GM23338 (cell line): ENCODE measurements at regions not wholly inside any gene's neighbourhood (a gene's known extent, or its start where the extent isn't known, plus 50 kb on each side); places are given as distances from the start of the nearest gene placed in this dataset.
A peak's percentile ranks its signal among the peaks of the same experiment; 100 is the strongest.

Experiments used
- ATAC-seq: fragments of 200-7000 bp; cut with Tn5 transposase; 3 replicates; pipeline ENCODE4 v1.9.1; 2020
- DNase-seq: peaks from one replicate; pipeline ENCODE4 v3.0.0-alpha.2; 2015; ENCODE audit warnings: low spot score
- H2AFZ ChIP-seq: fragments of 200-600 bp; sonication (generic); 2 replicates; pipeline ENCODE4 v1.8.0; 2016; ENCODE audit warnings: antibody characterized with exemption, mild to moderate bottlenecking, moderate library complexity
- H3F3A ChIP-seq: fragments of 200-600 bp; sonication (generic); replicated peaks from 2 replicates; pipeline ENCODE4 v1.8.0; 2017; ENCODE audit warnings: antibody characterized with exemption, mixed run types, low read depth
- H3K27ac ChIP-seq: fragments of 200-600 bp; sonication (generic); 2 replicates; pipeline ENCODE4 v1.6.1; 2016; ENCODE audit warnings: low read depth
- H3K27me3 ChIP-seq: fragments of 200-600 bp; sonication (generic); 2 replicates; pipeline ENCODE4 v1.8.0; 2016; ENCODE audit warnings: mild to moderate bottlenecking, mixed run types, moderate library complexity; ENCODE audit not compliant: insufficient read depth
- H3K36me3 ChIP-seq: fragments of 200-600 bp; sonication (generic); 2 replicates; pipeline ENCODE4 v1.8.0; 2016; ENCODE audit warnings: mild to moderate bottlenecking; ENCODE audit not compliant: insufficient read depth
- H3K4me1 ChIP-seq: fragments of 200-600 bp; sonication (generic); 2 replicates; pipeline ENCODE4 v1.8.0; 2016; ENCODE audit warnings: mild to moderate bottlenecking, moderate library complexity; ENCODE audit not compliant: insufficient read depth
- H3K4me2 ChIP-seq: fragments of 200-600 bp; sonication (generic); 2 replicates; pipeline ENCODE4 v1.7.1; 2017; ENCODE audit warnings: mixed run types
- H3K4me3 ChIP-seq: fragments of 200-600 bp; sonication (generic); 2 replicates; pipeline ENCODE4 v1.6.1; 2016; ENCODE audit warnings: mixed run types
- H3K79me2 ChIP-seq: fragments of 200-600 bp; sonication (generic); replicated peaks from 2 replicates; pipeline ENCODE4 v1.8.0; 2017; ENCODE audit warnings: mild to moderate bottlenecking; ENCODE audit not compliant: insufficient read depth
- H3K9me2 ChIP-seq: fragments of 200-600 bp; sonication (generic); 2 replicates; pipeline ENCODE4 v1.8.0; 2017; ENCODE audit not compliant: insufficient read depth
- H4K20me1 ChIP-seq: fragments of 200-600 bp; sonication (generic); replicated peaks from 2 replicates; pipeline ENCODE4 v1.8.0; 2017; ENCODE audit warnings: mild to moderate bottlenecking; ENCODE audit not compliant: insufficient read depth
- H3K27ac Mint-ChIP-seq: 2 replicates; pipeline ENCODE4 v1.8.0; 2020; ENCODE audit warnings: inconsistent platforms, mild to moderate bottlenecking, moderate library complexity, mixed read lengths
- H3K27me3 Mint-ChIP-seq: 3 replicates; pipeline ENCODE4 v1.8.0; 2022; ENCODE audit warnings: low read depth, mild to moderate bottlenecking, moderate library complexity, mixed read lengths, inconsistent platforms; ENCODE audit not compliant: insufficient read depth, poor library complexity
- H3K36me3 Mint-ChIP-seq: 3 replicates; pipeline ENCODE4 v1.8.0; 2021; ENCODE audit warnings: low read depth, mild to moderate bottlenecking, inconsistent platforms, moderate library complexity, mixed read lengths
- H3K4me1 Mint-ChIP-seq: 3 replicates; pipeline ENCODE4 v1.8.0; 2020; ENCODE audit warnings: mild to moderate bottlenecking, inconsistent platforms, mixed read lengths
- H3K4me3 Mint-ChIP-seq: 3 replicates; pipeline ENCODE4 v1.8.0; 2021; ENCODE audit warnings: moderate library complexity, mild to moderate bottlenecking, inconsistent platforms, mixed read lengths
- H3K9me3 Mint-ChIP-seq: 3 replicates; pipeline ENCODE4 v1.8.0; 2020; ENCODE audit warnings: moderate library complexity, mild to moderate bottlenecking, inconsistent platforms, mixed read lengths
- CREB1 ChIP-seq: fragments of 250-450 bp; sonication (Bioruptor Pico); IDR thresholded peaks from 2 replicates; pipeline ENCODE4 v1.5.0; 2020; ENCODE audit warnings: low read depth, mild to moderate bottlenecking, moderate library complexity
- CTCF ChIP-seq, 2 experiments: fragments of 200-600 bp in 1 of 2; sonication (generic) in 1 of 2; conservative IDR thresholded peaks; 2 replicates each; pipeline versions ENCODE4 v1.5.1 to v1.6.1; 2016 to 2017; ENCODE audit warnings: antibody characterized with exemption in 2 of 2, low read depth in 2 of 2, mild to moderate bottlenecking in 2 of 2, moderate library complexity in 1 of 2
- EZH2phosphoT487 ChIP-seq: fragments of 200-600 bp; sonication (generic); IDR thresholded peaks from one replicate; pipeline ENCODE4 v1.8.1; 2018; ENCODE audit warnings: antibody characterized with exemption; ENCODE audit not compliant: unreplicated experiment
- JUNB ChIP-seq: IDR thresholded peaks from one replicate; pipeline ENCODE4 v1.6.1; 2016; ENCODE audit warnings: antibody characterized with exemption; ENCODE audit not compliant: unreplicated experiment
- NANOG ChIP-seq: IDR thresholded peaks from 2 replicates; pipeline ENCODE4 v1.6.1; 2016; ENCODE audit warnings: antibody characterized with exemption, borderline replicate concordance
- POLR2AphosphoS5 ChIP-seq: IDR thresholded peaks from 2 replicates; pipeline ENCODE4 v1.6.1; 2016; ENCODE audit warnings: antibody characterized with exemption, low read depth
- REST ChIP-seq: IDR thresholded peaks from one replicate; pipeline ENCODE4 v1.6.1; 2018; ENCODE audit warnings: antibody characterized with exemption; ENCODE audit not compliant: unreplicated experiment
- STAT1 ChIP-seq: IDR thresholded peaks from one replicate; pipeline ENCODE4 v1.6.1; 2016; ENCODE audit warnings: antibody characterized with exemption; ENCODE audit not compliant: unreplicated experiment
- ZNF114 ChIP-seq: fragments of 250-450 bp; sonication (Bioruptor Pico); IDR thresholded peaks from 2 replicates; pipeline ENCODE4 v1.5.0; 2020; ENCODE audit warnings: mild to moderate bottlenecking, moderate library complexity
- ZNF331 ChIP-seq: fragments of 250-450 bp; sonication (Bioruptor Pico); IDR thresholded peaks from 2 replicates; pipeline ENCODE4 v1.5.0; 2020; ENCODE audit warnings: low read depth, mild to moderate bottlenecking, moderate library complexity
- ZNF462 ChIP-seq: fragments of 250-450 bp; sonication (Bioruptor Pico); IDR thresholded peaks from 2 replicates; pipeline ENCODE4 v1.5.0; 2020; ENCODE audit warnings: mild to moderate bottlenecking, moderate library complexity
- TF ChIP-seq, protein P1 (sequence below): IDR thresholded peaks from 2 replicates; pipeline ENCODE4 v1.6.1; 2016; ENCODE audit warnings: antibody characterized with exemption

- TF ChIP-seq EZH2phosphoT487 (no peak), ZNF114 (no peak)
- TF ChIP-seq, protein P1, sequence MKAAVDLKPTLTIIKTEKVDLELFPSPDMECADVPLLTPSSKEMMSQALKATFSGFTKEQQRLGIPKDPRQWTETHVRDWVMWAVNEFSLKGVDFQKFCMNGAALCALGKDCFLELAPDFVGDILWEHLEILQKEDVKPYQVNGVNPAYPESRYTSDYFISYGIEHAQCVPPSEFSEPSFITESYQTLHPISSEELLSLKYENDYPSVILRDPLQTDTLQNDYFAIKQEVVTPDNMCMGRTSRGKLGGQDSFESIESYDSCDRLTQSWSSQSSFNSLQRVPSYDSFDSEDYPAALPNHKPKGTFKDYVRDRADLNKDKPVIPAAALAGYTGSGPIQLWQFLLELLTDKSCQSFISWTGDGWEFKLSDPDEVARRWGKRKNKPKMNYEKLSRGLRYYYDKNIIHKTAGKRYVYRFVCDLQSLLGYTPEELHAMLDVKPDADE: no peak
Measured at GRCh38 chr9:99626426-99626825, 195.3 kb upstream of the NR4A3 start (continued).

- H3K27me3 Mint-ChIP-seq: no peaks in the 10 kb centered on the region
Measured at GRCh38 chr9:99628285-99628684, 193.4 kb upstream of the NR4A3 start.

More at GRCh38 chr9:99628285-99628684, 193.4 kb upstream of the NR4A3 start:
- Histone ChIP-seq H3K36me3 (no peaks in the 10 kb centered on the region), H3F3A (no peaks in the 10 kb centered on the region), H3K4me3 (no peak overlapping the region), H3K9me2 (no peaks in the 10 kb centered on the region), H4K20me1 (no peaks in the 10 kb centered on the region), H3K79me2 (no peaks in the 10 kb centered on the region), H3K27ac (no peak overlapping the region), H2AFZ (peak overlapping the region; percentile 83), H3K27me3 (no peaks in the 10 kb centered on the region), H3K4me2 (no peak overlapping the region), H3K4me1 (no peaks in the 10 kb centered on the region; the same call in 1 of the 2 replicates)
- peaks cover 9% of the 10 kb centered on the region; the same call in 2 of the 3 replicates for H3K4me1 Mint-ChIP-seq
- H3K36me3 Mint-ChIP-seq: no peaks in the 10 kb centered on the region
- DNase-seq (no peak), ATAC-seq (no peak)
- no peaks in the 10 kb centered on the region for H3K9me3 Mint-ChIP-seq
- H3K4me3 Mint-ChIP-seq: no peak overlapping the region
- TF ChIP-seq ZNF331 (CRISPR knock-in tag): no peak
- no peak for TF ChIP-seq CREB1 (CRISPR knock-in tag)
- TF ChIP-seq NANOG: no peak
- TF ChIP-seq ZNF462: no peak
- TF ChIP-seq POLR2AphosphoS5: no peak
- TF ChIP-seq REST: no peak
- no peak for TF ChIP-seq ZNF114
- no peak for TF ChIP-seq STAT1
- no peak for TF ChIP-seq CTCF (conservative IDR thresholded peaks at IDR 0.05; ENCODE audit: low read depth in 2 of 2)
- TF ChIP-seq EZH2phosphoT487: no peak
- no peak for TF ChIP-seq JUNB
- H3K27ac Mint-ChIP-seq: no peak overlapping the region
